ENCODE measurements at regions not wholly inside any gene's neighbourhood (a gene's known extent, or its start where the extent isn't known, plus 50 kb on each side); places are given as distances from the start of the nearest gene placed in this dataset.
"Not testable (repeated sequence)": the region's sequence is repeated elsewhere in the genome, so short reads cannot be mapped to it uniquely, and the experiment has no call there.

DNA sequence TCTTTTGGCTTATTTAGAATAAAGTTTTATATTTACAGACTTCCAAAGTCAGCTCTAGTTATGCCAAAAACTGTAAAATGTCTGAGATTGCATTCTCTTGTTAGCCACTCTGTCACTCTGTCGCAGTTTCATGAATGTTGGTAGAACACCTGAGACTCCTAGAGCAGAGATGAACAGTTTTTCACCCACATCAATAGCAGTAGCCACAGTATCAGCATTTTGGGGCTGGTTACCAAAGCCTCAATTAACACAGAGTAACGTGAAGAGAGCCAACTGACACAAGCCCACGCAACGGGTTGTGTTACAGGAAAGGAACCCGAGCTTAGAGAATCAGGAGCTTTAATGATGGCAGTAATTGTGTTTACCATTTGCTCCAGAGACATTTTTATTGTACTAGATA, 443.0 kb upstream of the SLC39A10 start:
- Mint-ChIP-seq H3K36me3 (no peaks in the 10 kb centered on the region), H3K27me3 (no peaks in the 10 kb centered on the region), H3K4me3 (no peak overlapping the region), H3K27ac (no peak overlapping the region), H3K9me3 (no peaks in the 10 kb centered on the region), H3K4me1 (no peaks in the 10 kb centered on the region)
- DNase-seq: no peak

DNA sequence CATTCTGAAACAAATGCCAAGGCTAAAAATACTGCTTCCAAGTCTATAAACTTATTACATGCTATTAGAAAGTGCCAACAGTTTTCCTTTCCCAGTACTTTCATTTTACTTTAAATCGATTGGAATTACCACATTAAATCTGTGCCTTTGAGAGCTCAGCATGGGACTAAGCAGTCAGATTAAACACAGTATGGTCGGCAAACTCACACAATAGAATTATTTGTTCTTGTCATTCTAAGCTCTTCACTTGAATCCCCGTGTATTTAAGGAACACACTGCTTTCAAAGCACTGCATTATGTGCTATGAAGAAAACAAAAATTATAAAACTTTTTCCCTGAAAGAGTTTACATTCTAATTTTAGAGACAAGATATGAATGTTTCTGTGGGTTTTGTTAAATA, 444.4 kb upstream of the SLC39A10 start:
- no peak overlapping the region for H3K27ac Mint-ChIP-seq
- no peaks in the 10 kb centered on the region for H3K9me3 Mint-ChIP-seq
- no peak overlapping the region for H3K4me3 Mint-ChIP-seq
- H3K4me1 Mint-ChIP-seq: no peaks in the 10 kb centered on the region
- no peaks in the 10 kb centered on the region for H3K36me3 Mint-ChIP-seq
- H3K27me3 Mint-ChIP-seq: no peaks in the 10 kb centered on the region
- DNase-seq: no peak

DNA sequence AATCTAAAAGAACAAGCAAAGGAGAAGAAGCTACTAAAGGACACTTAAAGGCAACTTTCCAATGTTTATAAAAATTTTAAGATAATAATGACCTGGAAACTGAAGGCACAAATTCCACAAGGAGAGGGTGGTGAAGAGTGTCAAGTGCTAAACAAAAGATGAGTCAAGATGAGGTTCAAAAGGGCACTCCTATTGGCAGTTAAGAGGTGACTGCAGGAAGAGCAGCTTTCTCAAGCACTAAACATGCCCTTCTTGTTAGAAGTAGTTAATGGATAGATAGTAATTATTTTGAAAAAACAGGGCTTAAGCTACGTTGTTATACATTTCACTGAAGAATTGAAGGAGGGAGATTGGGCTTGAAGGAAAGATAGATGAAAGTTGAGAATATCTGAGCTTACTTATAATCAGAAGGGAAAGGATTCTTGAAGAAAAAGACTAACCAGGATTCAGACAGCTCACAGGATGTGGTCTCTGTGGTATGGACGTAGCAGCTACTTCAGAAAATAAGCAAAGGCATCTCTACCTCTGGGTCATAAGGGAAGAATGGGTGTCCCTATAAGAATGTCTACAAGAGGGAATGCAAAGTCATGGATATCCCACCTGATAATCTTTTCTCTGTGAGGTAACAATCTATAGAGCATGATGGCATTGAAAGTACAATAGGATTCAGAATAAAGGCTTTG, 454.7 kb upstream of the SLC39A10 start:
- Mint-ChIP-seq H3K4me3 (no peak overlapping the region), H3K4me1 (peaks cover 14% of the 10 kb centered on the region), H3K36me3 (no peaks in the 10 kb centered on the region), H3K27ac (peak overlapping the region; percentile 31), H3K27me3 (no peaks in the 10 kb centered on the region), H3K9me3 (no peaks in the 10 kb centered on the region)
- peak; percentile 0 for DNase-seq

GRCh38 chr2:195199864-195200263, 457.2 kb upstream of the SLC39A10 start:
- no peaks in the 10 kb centered on the region for H3K27me3 Mint-ChIP-seq
- H3K4me3 Mint-ChIP-seq: no peak overlapping the region
- no peak for DNase-seq
- no peaks in the 10 kb centered on the region for H3K9me3 Mint-ChIP-seq
- peaks cover 14% of the 10 kb centered on the region for H3K4me1 Mint-ChIP-seq
- H3K36me3 Mint-ChIP-seq: no peaks in the 10 kb centered on the region
- H3K27ac Mint-ChIP-seq: no peak overlapping the region

DNA sequence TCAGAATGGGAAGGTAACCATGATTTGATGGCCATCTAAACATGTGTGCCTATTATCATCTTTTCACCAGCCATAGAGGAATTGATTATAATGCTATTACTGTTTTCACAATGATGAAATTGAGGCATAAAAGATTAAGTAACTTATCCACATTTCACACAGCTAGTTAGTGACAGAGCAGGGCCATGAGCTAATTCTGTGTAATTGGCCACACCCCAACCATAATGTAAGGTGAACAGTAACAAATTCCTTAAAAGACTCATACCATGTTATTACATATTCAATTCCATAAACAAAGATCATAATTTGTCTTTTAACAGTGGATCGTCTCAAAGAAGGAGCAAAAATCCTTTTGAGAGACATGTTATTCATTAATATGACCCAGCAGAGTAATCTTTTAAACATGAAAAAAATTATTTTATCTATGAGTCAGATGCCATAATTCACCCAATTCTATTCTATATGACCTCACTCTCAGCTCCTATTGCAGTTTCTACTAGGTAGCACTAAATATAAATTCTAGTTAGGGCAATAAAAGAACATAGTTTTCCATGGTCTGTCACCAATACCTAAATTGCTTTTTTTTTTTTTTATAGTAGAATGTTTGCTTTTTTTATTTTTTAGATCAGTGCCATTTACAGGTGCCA, 475.8 kb upstream of the SLC39A10 start:
- H3K27me3 Mint-ChIP-seq: no peaks in the 10 kb centered on the region
- no peak overlapping the region for H3K4me3 Mint-ChIP-seq
- DNase-seq: no peak
- H3K9me3 Mint-ChIP-seq: no peaks in the 10 kb centered on the region
- no peaks in the 10 kb centered on the region for H3K4me1 Mint-ChIP-seq
- no peaks in the 10 kb centered on the region for H3K36me3 Mint-ChIP-seq
- no peak overlapping the region for H3K27ac Mint-ChIP-seq

GRCh38 chr2:195168369-195168768, 488.7 kb upstream of the SLC39A10 start:
- no peaks in the 10 kb centered on the region for H3K9me3 Mint-ChIP-seq
- H3K27me3 Mint-ChIP-seq: no peaks in the 10 kb centered on the region
- DNase-seq: no peak
- H3K4me3 Mint-ChIP-seq: no peak overlapping the region
- H3K36me3 Mint-ChIP-seq: no peaks in the 10 kb centered on the region
- no peak overlapping the region for H3K27ac Mint-ChIP-seq
- H3K4me1 Mint-ChIP-seq: peaks cover 13% of the 10 kb centered on the region

GRCh38 chr2:195164930-195165329, 492.1 kb upstream of the SLC39A10 start:
- H3K9me3 Mint-ChIP-seq: no peaks in the 10 kb centered on the region
- peaks cover 7% of the 10 kb centered on the region for H3K4me1 Mint-ChIP-seq
- H3K27me3 Mint-ChIP-seq: no peaks in the 10 kb centered on the region
- DNase-seq: no peak
- no peak overlapping the region for H3K27ac Mint-ChIP-seq
- H3K4me3 Mint-ChIP-seq: no peak overlapping the region
- no peaks in the 10 kb centered on the region for H3K36me3 Mint-ChIP-seq

GRCh38 chr2:195162918-195163317, 494.1 kb upstream of the SLC39A10 start:
- Mint-ChIP-seq H3K4me1 (peaks cover 2% of the 10 kb centered on the region), H3K9me3 (no peaks in the 10 kb centered on the region), H3K4me3 (no peak overlapping the region), H3K36me3 (no peaks in the 10 kb centered on the region), H3K27ac (no peak overlapping the region), H3K27me3 (no peaks in the 10 kb centered on the region)
- DNase-seq: no peak

DNA sequence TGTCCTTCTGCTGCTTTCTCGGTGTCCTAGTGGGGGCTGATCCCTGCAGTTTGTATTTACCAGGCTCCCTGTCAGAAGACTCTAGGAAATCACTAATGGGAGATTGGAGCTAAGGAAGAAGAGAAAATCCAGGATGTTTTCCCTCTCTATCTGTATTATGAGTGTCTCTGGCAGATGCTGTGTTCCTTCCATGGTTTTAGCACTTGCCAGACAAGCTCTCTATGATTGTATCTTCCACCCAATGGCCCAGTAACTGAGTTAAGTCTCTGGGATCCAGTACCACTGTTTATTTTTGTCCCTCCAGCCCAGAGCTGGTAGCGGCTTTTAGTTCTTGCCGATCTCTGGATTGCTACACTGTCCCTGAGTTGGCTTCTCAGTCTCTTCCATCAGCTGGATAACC, 494.8 kb upstream of the SLC39A10 start:
- H3K36me3 Mint-ChIP-seq: no peaks in the 10 kb centered on the region
- no peaks in the 10 kb centered on the region for H3K4me1 Mint-ChIP-seq
- no peaks in the 10 kb centered on the region for H3K27me3 Mint-ChIP-seq
- H3K27ac Mint-ChIP-seq: no peak overlapping the region
- no peaks in the 10 kb centered on the region for H3K9me3 Mint-ChIP-seq
- no peak overlapping the region for H3K4me3 Mint-ChIP-seq
- no peak for DNase-seq

- Mint-ChIP-seq H3K27me3 (no peaks in the 10 kb centered on the region), H3K4me3 (no peak overlapping the region), H3K36me3 (no peaks in the 10 kb centered on the region), H3K9me3 (peaks cover 1% of the 10 kb centered on the region), H3K27ac (no peak overlapping the region), H3K4me1 (no peaks in the 10 kb centered on the region)
- no peak for DNase-seq
These were observed 496.1 kb upstream of the SLC39A10 start for GRCh38 chr2:195160963-195161362.

DNA sequence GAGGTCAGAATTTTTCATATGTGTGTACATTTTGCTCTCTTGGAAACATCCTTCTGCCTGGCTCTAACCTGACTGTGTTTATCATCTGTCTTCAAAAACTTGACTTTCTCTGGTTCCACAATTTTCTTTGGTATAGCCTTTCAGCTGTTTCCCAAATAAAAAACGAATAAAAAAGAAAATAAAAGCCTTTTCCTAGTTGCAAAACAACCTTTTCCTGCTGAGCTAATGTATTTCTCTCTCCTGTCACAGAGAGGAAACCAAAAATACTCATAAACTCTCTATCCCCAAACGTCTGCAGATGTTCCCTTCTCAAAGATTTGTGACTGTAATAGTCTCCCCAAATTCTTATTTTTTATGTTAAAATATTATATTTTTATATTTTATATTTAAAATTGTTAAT, 505.3 kb upstream of the SLC39A10 start:
- no peaks in the 10 kb centered on the region for H3K27me3 Mint-ChIP-seq
- H3K4me3 Mint-ChIP-seq: no peak overlapping the region
- no peaks in the 10 kb centered on the region for H3K9me3 Mint-ChIP-seq
- no peak overlapping the region for H3K27ac Mint-ChIP-seq
- DNase-seq: no peak
- no peaks in the 10 kb centered on the region for H3K36me3 Mint-ChIP-seq
- H3K4me1 Mint-ChIP-seq: no peaks in the 10 kb centered on the region

- no peak overlapping the region for H3K4me3 Mint-ChIP-seq
- no peaks in the 10 kb centered on the region for H3K9me3 Mint-ChIP-seq
- H3K27ac Mint-ChIP-seq: no peak overlapping the region
- no peak for DNase-seq
- no peaks in the 10 kb centered on the region for H3K36me3 Mint-ChIP-seq
- no peaks in the 10 kb centered on the region for H3K27me3 Mint-ChIP-seq
- no peaks in the 10 kb centered on the region for H3K4me1 Mint-ChIP-seq
These were observed 506.2 kb upstream of the SLC39A10 start for GRCh38 chr2:195150819-195151218.

GRCh38 chr2:195148004-195148403, 509.0 kb upstream of the SLC39A10 start:
- H3K27me3 Mint-ChIP-seq: no peaks in the 10 kb centered on the region
- H3K4me3 Mint-ChIP-seq: no peak overlapping the region
- no peak for DNase-seq
- H3K9me3 Mint-ChIP-seq: peaks cover 4% of the 10 kb centered on the region
- H3K4me1 Mint-ChIP-seq: no peaks in the 10 kb centered on the region
- no peak overlapping the region for H3K27ac Mint-ChIP-seq
- H3K36me3 Mint-ChIP-seq: peaks cover 2% of the 10 kb centered on the region

GRCh38 chr2:195146761-195147541, 510.1 kb upstream of the SLC39A10 start:
- no peaks in the 10 kb centered on the region for H3K27me3 Mint-ChIP-seq
- peaks cover 4% of the 10 kb centered on the region for H3K9me3 Mint-ChIP-seq
- no peak overlapping the region for H3K4me3 Mint-ChIP-seq
- no peak for DNase-seq
- H3K36me3 Mint-ChIP-seq: peaks cover 2% of the 10 kb centered on the region
- H3K4me1 Mint-ChIP-seq: no peaks in the 10 kb centered on the region
- no peak overlapping the region for H3K27ac Mint-ChIP-seq

DNA sequence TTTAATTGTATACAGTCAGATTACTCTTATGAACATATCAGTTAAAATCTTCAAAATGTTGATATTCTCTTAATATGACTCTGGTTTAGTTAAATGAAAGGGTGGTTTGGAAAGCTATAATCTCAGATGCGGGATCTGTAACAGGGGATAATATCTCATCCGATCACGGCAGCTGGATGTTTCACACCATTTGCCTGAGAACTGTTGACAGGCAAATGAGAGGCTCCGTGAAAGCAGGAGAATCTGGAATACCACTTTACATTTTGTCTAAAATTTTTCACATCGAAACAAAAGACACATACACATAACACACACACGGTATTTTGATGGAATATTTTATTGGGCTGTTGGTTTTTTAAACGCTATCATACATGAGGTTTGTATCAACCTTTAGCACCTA, 518.6 kb upstream of the SLC39A10 start:
- Mint-ChIP-seq H3K4me1 (no peaks in the 10 kb centered on the region), H3K36me3 (no peaks in the 10 kb centered on the region), H3K27ac (no peak overlapping the region), H3K27me3 (no peaks in the 10 kb centered on the region), H3K4me3 (no peak overlapping the region), H3K9me3 (no peaks in the 10 kb centered on the region)
- DNase-seq: no peak

GRCh38 chr2:195125889-195126288, 531.1 kb upstream of the SLC39A10 start:
- not testable (repeated sequence) for H3K9me3 Mint-ChIP-seq, H3K4me1 Mint-ChIP-seq, H3K27ac Mint-ChIP-seq, H3K4me3 Mint-ChIP-seq, H3K36me3 Mint-ChIP-seq, DNase-seq, H3K27me3 Mint-ChIP-seq
